Activated CD4-positive, alpha-beta T cell treated with anti-CD3 and anti-CD28 coated beads, Interleukin-2, amount 10 ng/mL, durations not matched to agents 7 days and 5 days (primary cell): ENCODE measurements at regions not wholly inside any gene's neighbourhood (a gene's known extent, or its start where the extent isn't known, plus 50 kb on each side); places are given as distances from the start of the nearest gene placed in this dataset.
A peak's percentile ranks its signal among the peaks of the same experiment; 100 is the strongest.

Experiments used
- CTCF ChIA-PET: fragments of 350-600 bp; sonication (Branson Sonifier 250); formaldehyde crosslinking; loops from one replicate; lab custom pipeline; 2021; ENCODE audit warnings: antibody characterized with exemption; lab: Charles Lee
- POLR2A ChIA-PET: fragments of 350-600 bp; sonication (Branson Sonifier 250); formaldehyde crosslinking; loops from one replicate; lab custom pipeline; 2021; ENCODE audit warnings: antibody characterized with exemption; lab: Charles Lee
- DNase-seq: peaks from one replicate; pipeline ENCODE4 v3.0.0-alpha.2; 2020
- H3K27ac Mint-ChIP-seq: one replicate; pipeline ENCODE4 v1.8.0; 2021; ENCODE audit warnings: mild to moderate bottlenecking, moderate library complexity, mixed read lengths
- H3K27me3 Mint-ChIP-seq: one replicate; pipeline ENCODE4 v1.8.0; 2021; ENCODE audit warnings: mixed read lengths
- H3K36me3 Mint-ChIP-seq: one replicate; pipeline ENCODE4 v1.8.0; 2021; ENCODE audit warnings: low read depth, mixed read lengths
- H3K4me1 Mint-ChIP-seq: one replicate; pipeline ENCODE4 v1.8.0; 2021; ENCODE audit warnings: mixed read lengths
- H3K4me3 Mint-ChIP-seq: one replicate; pipeline ENCODE4 v1.8.0; 2021; ENCODE audit warnings: mild to moderate bottlenecking, moderate library complexity, mixed read lengths
- H3K9me3 Mint-ChIP-seq: one replicate; pipeline ENCODE4 v1.8.0; 2021; ENCODE audit warnings: mixed read lengths

GRCh38 chr16:17544785-17545184 lies 74.0 kb upstream of the XYLT1 start:
- Mint-ChIP-seq H3K27ac (no peak overlapping the region), H3K9me3 (no peaks in the 10 kb centered on the region), H3K27me3 (no peaks in the 10 kb centered on the region), H3K4me1 (no peaks in the 10 kb centered on the region), H3K36me3 (no peaks in the 10 kb centered on the region), H3K4me3 (no peak overlapping the region)
- POLR2A ChIA-PET: no interaction called here
- CTCF ChIA-PET: interaction anchor here (0.8 to 1.4 kb wide), 2 partner anchors 12 to 30 kb away, joined by 3 to 4 read pairs; no protein-coding TSS in a partner anchor
- DNase-seq: no peak

- Mint-ChIP-seq H3K9me3 (no peaks in the 10 kb centered on the region), H3K27me3 (no peaks in the 10 kb centered on the region), H3K4me3 (no peak overlapping the region), H3K36me3 (no peaks in the 10 kb centered on the region), H3K4me1 (no peaks in the 10 kb centered on the region), H3K27ac (no peak overlapping the region)
- POLR2A ChIA-PET: no interaction called here
- CTCF ChIA-PET: interaction anchor here (0.8 to 1.4 kb wide), 2 partner anchors 13 to 30 kb away, joined by 3 to 4 read pairs; no protein-coding TSS in a partner anchor
- DNase-seq: no peak
Observed at GRCh38 chr16:17544304-17544703, 73.5 kb upstream of the XYLT1 start.

GRCh38 chr16:17543073-17543472 lies 72.3 kb upstream of the XYLT1 start:
- H3K27ac Mint-ChIP-seq: no peak overlapping the region
- no peaks in the 10 kb centered on the region for H3K4me1 Mint-ChIP-seq
- no peaks in the 10 kb centered on the region for H3K9me3 Mint-ChIP-seq
- H3K4me3 Mint-ChIP-seq: no peak overlapping the region
- POLR2A ChIA-PET: no interaction called here
- H3K27me3 Mint-ChIP-seq: no peaks in the 10 kb centered on the region
- no peaks in the 10 kb centered on the region for H3K36me3 Mint-ChIP-seq
- CTCF ChIA-PET: no interaction called here
- no peak for DNase-seq

DNA sequence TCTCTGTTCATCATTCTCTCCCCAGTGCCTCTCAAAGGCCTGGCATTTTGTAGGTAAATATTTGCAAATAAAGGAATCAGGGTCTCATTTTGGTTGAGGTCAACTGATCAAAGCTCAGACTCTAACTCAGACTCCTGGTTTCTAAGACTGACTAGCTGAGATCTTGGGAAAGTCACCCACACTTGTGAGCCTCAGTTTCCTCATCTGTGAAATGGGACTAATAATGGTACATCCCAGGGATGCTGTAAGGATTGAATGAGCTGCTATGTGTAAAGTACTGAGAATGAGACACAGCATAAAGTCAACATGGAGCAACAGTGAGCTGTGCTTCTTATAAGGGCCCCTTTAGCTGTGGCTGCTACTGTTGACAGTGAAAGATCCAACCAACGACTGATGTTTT lies 70.6 kb upstream of the XYLT1 start:
- ChIA-PET CTCF (interaction anchor here (0.5 to 1.3 kb wide), 2 partner anchors 19 to 39 kb away, joined by 3 to 4 read pairs; no protein-coding TSS in a partner anchor), POLR2A (no interaction called here)
- DNase-seq: no peak
- Mint-ChIP-seq H3K4me1 (no peaks in the 10 kb centered on the region), H3K27ac (no peak overlapping the region), H3K9me3 (no peaks in the 10 kb centered on the region), H3K27me3 (no peaks in the 10 kb centered on the region), H3K36me3 (no peaks in the 10 kb centered on the region), H3K4me3 (no peak overlapping the region)

DNA sequence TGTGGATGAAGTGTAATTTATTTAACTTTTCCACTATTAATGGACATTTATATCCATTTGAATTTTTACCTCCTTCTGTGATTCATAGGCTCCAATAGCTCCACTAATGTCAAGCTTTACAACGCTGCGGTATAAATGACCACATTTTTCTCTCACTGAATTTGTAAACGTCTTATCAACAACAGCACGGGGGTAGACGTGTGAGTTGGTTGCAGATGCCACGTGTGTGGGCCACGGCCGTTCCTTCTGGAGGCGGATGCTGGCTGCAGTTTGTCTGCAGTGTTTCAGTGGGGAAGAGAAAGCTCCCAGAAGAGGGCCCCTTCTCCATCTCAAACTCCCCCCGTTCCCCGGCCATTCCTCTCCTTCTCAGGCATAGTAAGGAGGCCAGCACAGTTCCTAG lies 68.2 kb upstream of the XYLT1 start:
- ChIA-PET CTCF (no interaction called here), POLR2A (no interaction called here)
- DNase-seq: no peak
- Mint-ChIP-seq H3K4me1 (no peaks in the 10 kb centered on the region), H3K27me3 (no peaks in the 10 kb centered on the region), H3K4me3 (no peak overlapping the region), H3K9me3 (no peaks in the 10 kb centered on the region), H3K36me3 (no peaks in the 10 kb centered on the region), H3K27ac (no peak overlapping the region)

GRCh38 chr16:17532338-17532995 lies 61.7 kb upstream of the XYLT1 start:
- H3K4me1 Mint-ChIP-seq: peaks cover 19% of the 10 kb centered on the region
- H3K4me3 Mint-ChIP-seq: no peak overlapping the region
- ChIA-PET CTCF (no interaction called here), POLR2A (no interaction called here)
- no peaks in the 10 kb centered on the region for H3K27me3 Mint-ChIP-seq
- DNase-seq: no peak
- peak overlapping the region; percentile 31 for H3K27ac Mint-ChIP-seq
- H3K9me3 Mint-ChIP-seq: no peaks in the 10 kb centered on the region
- peaks cover 2% of the 10 kb centered on the region for H3K36me3 Mint-ChIP-seq

DNA sequence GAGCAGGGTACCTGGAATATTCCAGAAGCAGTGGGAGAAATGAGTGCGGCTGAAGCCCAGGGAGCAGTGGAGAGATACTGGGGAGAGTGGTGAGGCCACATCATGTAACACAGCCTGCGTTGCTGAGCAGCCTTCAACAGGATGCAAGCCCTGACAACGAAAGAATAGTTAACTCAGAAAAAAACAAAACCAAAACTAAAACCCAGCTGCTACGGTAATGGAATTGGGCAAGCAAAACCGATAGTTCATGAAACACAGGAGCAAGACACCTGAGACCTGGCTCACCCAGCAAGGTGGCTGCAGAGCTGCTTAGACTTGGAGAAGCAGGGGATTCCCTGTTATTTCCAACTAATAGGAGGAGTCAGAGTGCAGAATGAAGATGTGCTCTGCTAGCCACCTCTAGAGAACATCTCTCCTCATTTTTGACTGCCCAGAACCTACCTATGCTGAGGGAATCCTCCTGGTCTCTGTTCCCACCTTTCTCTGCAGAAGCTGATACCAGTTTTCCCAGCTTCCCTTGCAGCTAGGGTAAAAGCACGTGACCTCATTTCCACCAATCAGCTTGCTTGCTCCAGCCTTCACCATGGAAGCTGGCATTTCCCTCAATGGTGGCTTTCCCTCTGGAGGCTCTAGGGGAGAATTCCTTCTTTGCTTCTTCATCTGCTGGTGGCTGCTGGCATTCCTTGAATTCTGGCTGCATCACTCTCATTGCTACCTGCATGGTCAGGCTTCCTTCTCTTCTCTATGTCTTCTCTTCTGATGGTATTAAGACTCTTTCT lies 59.4 kb upstream of the XYLT1 start:
- Mint-ChIP-seq H3K27me3 (no peaks in the 10 kb centered on the region), H3K36me3 (peaks cover 2% of the 10 kb centered on the region), H3K4me1 (peaks cover 23% of the 10 kb centered on the region), H3K4me3 (peak overlapping the region; percentile 71), H3K9me3 (no peaks in the 10 kb centered on the region), H3K27ac (peak overlapping the region; percentile 91)
- POLR2A ChIA-PET: interaction anchor here (1.0 kb wide), 1 partner anchor 8 kb away, joined by 3 read pairs; no protein-coding TSS in a partner anchor
- CTCF ChIA-PET: interaction anchor here (0.9 to 1.0 kb wide), 2 partner anchors 9 to 12 kb away, joined by 3 read pairs; no protein-coding TSS in a partner anchor
- peak; percentile 60 for DNase-seq

DNA sequence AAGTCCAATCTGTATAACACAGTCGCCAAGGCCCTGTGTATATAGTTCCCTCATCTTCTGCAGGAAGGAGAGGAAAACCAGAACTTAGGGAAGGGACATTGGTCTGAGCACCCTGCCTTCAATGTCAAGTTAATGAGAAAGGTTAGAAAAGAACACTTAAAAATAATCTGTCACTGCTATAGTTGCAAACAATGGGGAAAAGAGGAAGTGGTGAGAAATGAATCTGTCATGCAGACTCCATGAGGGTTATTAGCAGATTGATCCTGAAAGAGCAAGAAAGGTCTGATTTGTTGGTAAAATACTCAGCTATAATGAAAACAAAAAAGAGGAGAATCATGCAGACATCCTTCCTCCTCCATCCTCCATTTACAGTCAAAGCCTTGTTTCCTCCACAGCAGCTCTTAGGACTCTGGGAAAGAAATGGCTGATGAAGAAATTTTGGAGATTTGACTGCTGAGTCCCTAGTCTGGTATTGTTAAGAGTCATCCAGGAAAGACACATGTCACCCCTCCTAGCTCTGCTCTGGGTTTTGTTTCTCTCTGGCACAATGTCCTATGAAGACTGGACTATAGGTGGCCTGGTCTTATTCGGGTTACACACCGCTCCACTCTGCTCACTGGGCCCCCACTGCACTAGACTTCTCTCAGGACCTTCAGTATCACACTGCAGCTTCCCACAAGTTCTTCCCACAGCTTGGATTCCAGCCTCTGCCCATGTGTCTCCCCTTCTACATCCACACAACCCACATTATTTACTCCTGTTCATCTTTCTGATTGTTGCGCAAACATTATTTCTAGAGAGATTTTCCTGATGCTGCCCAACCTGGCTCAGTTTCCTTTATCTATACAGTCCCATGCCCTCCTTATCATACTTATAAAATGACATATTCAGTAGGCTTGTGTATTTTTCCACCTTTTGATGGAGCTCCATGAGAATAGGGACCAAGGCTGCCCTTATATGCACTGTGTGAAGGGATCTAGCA lies 56.5 kb upstream of the XYLT1 start:
- POLR2A ChIA-PET: no interaction called here
- DNase-seq: no peak
- Mint-ChIP-seq H3K9me3 (no peaks in the 10 kb centered on the region), H3K27ac (no peak overlapping the region), H3K4me1 (peaks cover 23% of the 10 kb centered on the region), H3K36me3 (peaks cover 2% of the 10 kb centered on the region), H3K4me3 (no peak overlapping the region), H3K27me3 (peaks cover 2% of the 10 kb centered on the region)
- CTCF ChIA-PET: no interaction called here

- Mint-ChIP-seq H3K27ac (no peak overlapping the region), H3K4me3 (no peak overlapping the region), H3K4me1 (peaks cover 11% of the 10 kb centered on the region), H3K9me3 (no peaks in the 10 kb centered on the region), H3K27me3 (peaks cover 19% of the 10 kb centered on the region), H3K36me3 (no peaks in the 10 kb centered on the region)
- ChIA-PET CTCF (interaction anchor here (0.9 kb wide), 1 partner anchor 9 kb away, joined by 3 read pairs; no protein-coding TSS in a partner anchor), POLR2A (no interaction called here)
- no peak for DNase-seq
Observed at GRCh38 chr16:17524656-17525055, 53.9 kb upstream of the XYLT1 start.

DNA sequence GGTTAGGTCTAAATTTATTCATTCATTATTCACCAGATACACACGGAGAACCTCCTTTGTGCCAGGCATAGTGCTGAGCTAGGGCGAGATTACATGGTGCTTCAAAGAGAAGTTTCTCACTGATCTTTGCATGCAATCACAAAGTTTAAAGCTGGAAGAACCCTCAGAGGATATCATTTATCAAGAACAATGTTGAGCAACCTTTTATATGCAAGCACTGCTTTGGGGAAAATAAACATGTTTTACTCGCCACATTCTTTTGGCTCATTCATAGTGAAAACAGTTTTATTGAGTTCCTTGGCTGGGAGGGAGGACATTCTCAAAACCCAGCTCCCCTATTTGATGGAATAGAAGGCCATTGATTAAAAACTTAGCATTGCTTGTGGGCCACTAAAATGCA lies 49.8 kb upstream of the XYLT1 start:
- DNase-seq: no peak
- Mint-ChIP-seq H3K9me3 (no peaks in the 10 kb centered on the region), H3K27ac (no peak overlapping the region), H3K4me1 (no peaks in the 10 kb centered on the region), H3K27me3 (peaks cover 22% of the 10 kb centered on the region), H3K4me3 (no peak overlapping the region), H3K36me3 (no peaks in the 10 kb centered on the region)
- ChIA-PET CTCF (interaction anchor here (1.0 kb wide), 1 partner anchor 10 kb away, joined by 3 read pairs; no protein-coding TSS in a partner anchor), POLR2A (no interaction called here)
